HG03439 (cell line): ENCODE measurements at regions not wholly inside any gene's neighbourhood (a gene's known extent, or its start where the extent isn't known, plus 50 kb on each side); places are given as distances from the start of the nearest gene placed in this dataset.

Source experiments
- ATAC-seq: cut with Tn5 transposase; IDR thresholded peaks from one replicate; pipeline ENCODE4 v1.9.1; 2021; ENCODE audit warnings: mild to moderate bottlenecking, moderate library complexity; ENCODE audit not compliant: unreplicated experiment

- ATAC-seq = no peak
These were observed 1431.1 kb downstream of the CDH8 start for GRCh38 chr16:60605176-60605575.

- ATAC-seq = no peak
These were observed 1449.7 kb downstream of the CDH8 start for GRCh38 chr16:60586493-60586892.

GRCh38 chr16:60582528-60582927 is 1453.7 kb downstream of the CDH8 start:
- no peak for ATAC-seq

- no peak for ATAC-seq
These were observed 1469.3 kb downstream of the CDH8 start for GRCh38 chr16:60566901-60567300.

- ATAC-seq = no peak
These were observed 1471.7 kb downstream of the CDH8 start for GRCh38 chr16:60564588-60564987.

- ATAC-seq = no peak
These were observed 1473.1 kb downstream of the CDH8 start for GRCh38 chr16:60563166-60563565.

GRCh38 chr16:60558936-60559335 is 1477.3 kb downstream of the CDH8 start:
- no peak for ATAC-seq

GRCh38 chr16:60553090-60553757 is 1483.0 kb downstream of the CDH8 start:
- no peak for ATAC-seq

GRCh38 chr16:60541535-60541934 is 1494.7 kb downstream of the CDH8 start:
- no peak for ATAC-seq

- ATAC-seq = no peak
These were observed 1525.3 kb downstream of the CDH8 start for GRCh38 chr16:60510941-60511340.

GRCh38 chr16:60510208-60510607 is 1526.0 kb downstream of the CDH8 start:
- no peak for ATAC-seq

GRCh38 chr16:60491273-60491672 is 1545.0 kb downstream of the CDH8 start:
- ATAC-seq = no peak

GRCh38 chr16:60485872-60486489 is 1550.3 kb downstream of the CDH8 start:
- ATAC-seq = no peak

GRCh38 chr16:60484901-60485300 is 1551.3 kb downstream of the CDH8 start:
- no peak for ATAC-seq

- ATAC-seq = no peak
These were observed 1554.6 kb downstream of the CDH8 start for GRCh38 chr16:60481591-60481990.

- ATAC-seq = no peak
These were observed 1557.4 kb downstream of the CDH8 start for GRCh38 chr16:60478810-60479209.

GRCh38 chr16:60463986-60464385 is 1572.3 kb downstream of the CDH8 start:
- no peak for ATAC-seq

GRCh38 chr16:60459463-60459862 is 1576.8 kb downstream of the CDH8 start:
- no peak for ATAC-seq

- no peak for ATAC-seq
These were observed 1578.0 kb downstream of the CDH8 start for GRCh38 chr16:60458255-60458654.

- no peak for ATAC-seq
These were observed 1583.6 kb downstream of the CDH8 start for GRCh38 chr16:60452646-60453045.

GRCh38 chr16:60438894-60439293 is 1597.3 kb downstream of the CDH8 start:
- no peak for ATAC-seq

GRCh38 chr16:60432472-60432871 is 1603.8 kb downstream of the CDH8 start:
- ATAC-seq = no peak

- no peak for ATAC-seq
These were observed 1616.4 kb downstream of the CDH8 start for GRCh38 chr16:60419859-60420258.
